ENCODE measurements at regions not wholly inside any gene's neighbourhood (a gene's known extent, or its start where the extent isn't known, plus 50 kb on each side); places are given as distances from the start of the nearest gene placed in this dataset.

- H3K27me3 ChIP-seq (ENCODE audit: control insufficient read depth in 4 of 4, insufficient read depth in 4 of 4, low read length in 3 of 4), result no peaks in the 10 kb centered on the region
- no peak overlapping the region for H3K9ac ChIP-seq (ENCODE audit: low read depth in 1 of 2, low read length in 2 of 2)
- no peaks in the 10 kb centered on the region for H3K36me3 ChIP-seq (ENCODE audit: control insufficient read depth in 4 of 4, insufficient read depth in 3 of 4, low read depth in 1 of 4, low read length in 3 of 4)
- H3K4me1 ChIP-seq (ENCODE audit: control insufficient read depth in 4 of 4, insufficient read depth in 4 of 4, low read length in 3 of 4), result no peaks in the 10 kb centered on the region
- DNase-seq (ENCODE audit: low spot score), result no peak
- TF ChIP-seq ZBTB33 (IDR thresholded peaks at IDR 0.05) (no peak), MAX (IDR thresholded peaks at IDR 0.05) (no peak), JUND (IDR thresholded peaks at IDR 0.05) (no peak), FOXA2 (IDR thresholded peaks at IDR 0.05) (no peak), RAD21 (IDR thresholded peaks at IDR 0.05) (peak; percentile 86 to 88), GABPA (IDR thresholded peaks at IDR 0.05 in 1 of 2, conservative IDR thresholded peaks at IDR 0.05 in 1 of 2) (no peak)
- TF ChIP-seq, protein P1, sequence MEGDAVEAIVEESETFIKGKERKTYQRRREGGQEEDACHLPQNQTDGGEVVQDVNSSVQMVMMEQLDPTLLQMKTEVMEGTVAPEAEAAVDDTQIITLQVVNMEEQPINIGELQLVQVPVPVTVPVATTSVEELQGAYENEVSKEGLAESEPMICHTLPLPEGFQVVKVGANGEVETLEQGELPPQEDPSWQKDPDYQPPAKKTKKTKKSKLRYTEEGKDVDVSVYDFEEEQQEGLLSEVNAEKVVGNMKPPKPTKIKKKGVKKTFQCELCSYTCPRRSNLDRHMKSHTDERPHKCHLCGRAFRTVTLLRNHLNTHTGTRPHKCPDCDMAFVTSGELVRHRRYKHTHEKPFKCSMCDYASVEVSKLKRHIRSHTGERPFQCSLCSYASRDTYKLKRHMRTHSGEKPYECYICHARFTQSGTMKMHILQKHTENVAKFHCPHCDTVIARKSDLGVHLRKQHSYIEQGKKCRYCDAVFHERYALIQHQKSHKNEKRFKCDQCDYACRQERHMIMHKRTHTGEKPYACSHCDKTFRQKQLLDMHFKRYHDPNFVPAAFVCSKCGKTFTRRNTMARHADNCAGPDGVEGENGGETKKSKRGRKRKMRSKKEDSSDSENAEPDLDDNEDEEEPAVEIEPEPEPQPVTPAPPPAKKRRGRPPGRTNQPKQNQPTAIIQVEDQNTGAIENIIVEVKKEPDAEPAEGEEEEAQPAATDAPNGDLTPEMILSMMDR (IDR thresholded peaks at IDR 0.05; ENCODE audit: low read depth, low read length, missing input control), result peak; percentile 50
- H3K9me3 ChIP-seq (ENCODE audit: control insufficient read depth in 4 of 4, low read length in 3 of 4), result no peaks in the 10 kb centered on the region
- 6% methylated on average over 1 of the region's 1 CpG for WGBS
- H3K27ac ChIP-seq (ENCODE audit: low read depth in 1 of 2, low read length in 2 of 2), result no peak overlapping the region
- no peak overlapping the region for H3K4me3 ChIP-seq (ENCODE audit: low read depth in 1 of 3, low read length in 3 of 3)
These were observed 68.7 kb upstream of the WDR41 start for GRCh38 chr5:77560677-77561263.

DNA sequence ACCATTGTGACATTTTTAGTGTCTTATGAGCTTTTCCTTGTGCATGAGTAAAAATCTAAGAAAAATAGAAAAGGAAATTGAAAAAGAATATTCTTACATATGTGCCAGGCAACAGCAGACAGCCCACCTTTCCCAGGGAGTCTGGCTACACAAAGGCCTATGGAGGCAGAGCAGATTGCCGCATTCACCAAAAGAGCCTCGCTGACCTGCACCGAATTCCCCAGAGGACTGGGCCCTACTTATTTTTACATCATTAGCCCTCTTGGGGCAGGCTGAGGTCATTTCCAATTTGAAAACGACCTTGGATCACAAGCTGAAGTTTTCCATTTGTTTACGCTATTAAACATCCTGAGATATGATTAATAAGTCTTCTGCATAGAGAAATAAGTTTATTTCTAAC lies 66.2 kb upstream of the WDR41 start:
- no peak overlapping the region for H3K4me3 ChIP-seq (ENCODE audit: low read depth in 1 of 3, low read length in 3 of 3)
- no peak overlapping the region for H3K27ac ChIP-seq (ENCODE audit: low read depth in 1 of 2, low read length in 2 of 2)
- H3K4me1 ChIP-seq (ENCODE audit: control insufficient read depth in 4 of 4, insufficient read depth in 4 of 4, low read length in 3 of 4), result no peaks in the 10 kb centered on the region
- H3K27me3 ChIP-seq (ENCODE audit: control insufficient read depth in 4 of 4, insufficient read depth in 4 of 4, low read length in 3 of 4), result no peaks in the 10 kb centered on the region
- H3K9me3 ChIP-seq (ENCODE audit: control insufficient read depth in 4 of 4, low read length in 3 of 4), result no peaks in the 10 kb centered on the region
- 73% methylated on average over 5 of the region's 5 CpGs for WGBS
- no peak overlapping the region for H3K9ac ChIP-seq (ENCODE audit: low read depth in 1 of 2, low read length in 2 of 2)
- TF ChIP-seq FOXA2 (IDR thresholded peaks at IDR 0.05) (no peak), FOXA1 (IDR thresholded peaks at IDR 0.05) (no peak), SP1 (IDR thresholded peaks at IDR 0.05) (no peak), YY1 (IDR thresholded peaks at IDR 0.05) (no peak), ATF3 (IDR thresholded peaks at IDR 0.05) (no peak), EGR1 (IDR thresholded peaks at IDR 0.05; ENCODE audit: low read depth in 2 of 2) (no peak), NR2F2 (IDR thresholded peaks at IDR 0.05) (no peak), TAF1 (conservative IDR thresholded peaks at IDR 0.05) (no peak), RAD21 (IDR thresholded peaks at IDR 0.05) (no peak), HNF4A (conservative IDR thresholded peaks at IDR 0.05) (no peak), MAX (IDR thresholded peaks at IDR 0.05) (no peak), ZBTB33 (IDR thresholded peaks at IDR 0.05) (no peak), GABPA (IDR thresholded peaks at IDR 0.05 in 1 of 2, conservative IDR thresholded peaks at IDR 0.05 in 1 of 2) (no peak), HNF4G (IDR thresholded peaks at IDR 0.05) (no peak)
- TF ChIP-seq, protein P1 (IDR thresholded peaks at IDR 0.05; ENCODE audit: low read depth, low read length, missing input control), result no peak
- TF ChIP-seq, protein P2, sequence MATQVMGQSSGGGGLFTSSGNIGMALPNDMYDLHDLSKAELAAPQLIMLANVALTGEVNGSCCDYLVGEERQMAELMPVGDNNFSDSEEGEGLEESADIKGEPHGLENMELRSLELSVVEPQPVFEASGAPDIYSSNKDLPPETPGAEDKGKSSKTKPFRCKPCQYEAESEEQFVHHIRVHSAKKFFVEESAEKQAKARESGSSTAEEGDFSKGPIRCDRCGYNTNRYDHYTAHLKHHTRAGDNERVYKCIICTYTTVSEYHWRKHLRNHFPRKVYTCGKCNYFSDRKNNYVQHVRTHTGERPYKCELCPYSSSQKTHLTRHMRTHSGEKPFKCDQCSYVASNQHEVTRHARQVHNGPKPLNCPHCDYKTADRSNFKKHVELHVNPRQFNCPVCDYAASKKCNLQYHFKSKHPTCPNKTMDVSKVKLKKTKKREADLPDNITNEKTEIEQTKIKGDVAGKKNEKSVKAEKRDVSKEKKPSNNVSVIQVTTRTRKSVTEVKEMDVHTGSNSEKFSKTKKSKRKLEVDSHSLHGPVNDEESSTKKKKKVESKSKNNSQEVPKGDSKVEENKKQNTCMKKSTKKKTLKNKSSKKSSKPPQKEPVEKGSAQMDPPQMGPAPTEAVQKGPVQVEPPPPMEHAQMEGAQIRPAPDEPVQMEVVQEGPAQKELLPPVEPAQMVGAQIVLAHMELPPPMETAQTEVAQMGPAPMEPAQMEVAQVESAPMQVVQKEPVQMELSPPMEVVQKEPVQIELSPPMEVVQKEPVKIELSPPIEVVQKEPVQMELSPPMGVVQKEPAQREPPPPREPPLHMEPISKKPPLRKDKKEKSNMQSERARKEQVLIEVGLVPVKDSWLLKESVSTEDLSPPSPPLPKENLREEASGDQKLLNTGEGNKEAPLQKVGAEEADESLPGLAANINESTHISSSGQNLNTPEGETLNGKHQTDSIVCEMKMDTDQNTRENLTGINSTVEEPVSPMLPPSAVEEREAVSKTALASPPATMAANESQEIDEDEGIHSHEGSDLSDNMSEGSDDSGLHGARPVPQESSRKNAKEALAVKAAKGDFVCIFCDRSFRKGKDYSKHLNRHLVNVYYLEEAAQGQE (IDR thresholded peaks at IDR 0.05), result no peak
- no peaks in the 10 kb centered on the region for H3K36me3 ChIP-seq (ENCODE audit: control insufficient read depth in 4 of 4, insufficient read depth in 3 of 4, low read depth in 1 of 4, low read length in 3 of 4)
- no peak for DNase-seq (ENCODE audit: low spot score)
